ENCODE measurements at regions not wholly inside any gene's neighbourhood (a gene's known extent, or its start where the extent isn't known, plus 50 kb on each side); places are given as distances from the start of the nearest gene placed in this dataset.

GRCh38 chr7:26467541-26467940, 175.9 kb downstream of the SNX10 start:
- intact Hi-C loops (cut with micrococcal nuclease): no loop called here
- no peak overlapping the region for H3K27ac ChIP-seq (ENCODE audit: insufficient read depth, low read length)
- H3K9ac ChIP-seq (ENCODE audit: low read depth, low read length): no peak overlapping the region
- H3K56ac ChIP-seq (ENCODE audit: extremely low read depth, insufficient read depth, low read length): no peak overlapping the region
- no peak for TF ChIP-seq MAFK (IDR thresholded peaks at IDR 0.05; ENCODE audit: low read depth, low read length)
- no peak for TF ChIP-seq MAZ (IDR thresholded peaks at IDR 0.05; ENCODE audit: borderline replicate concordance, low read depth, low read length)
- no peak for TF ChIP-seq ELK1 (IDR thresholded peaks at IDR 0.05; ENCODE audit: borderline replicate concordance, low read depth, low read length)
- no peak for TF ChIP-seq FOS (IDR thresholded peaks at IDR 0.05; ENCODE audit: low read depth, low read length)
- TF ChIP-seq RAD21 (IDR thresholded peaks at IDR 0.05; ENCODE audit: low read length): no peak
- TF ChIP-seq, protein P1, sequence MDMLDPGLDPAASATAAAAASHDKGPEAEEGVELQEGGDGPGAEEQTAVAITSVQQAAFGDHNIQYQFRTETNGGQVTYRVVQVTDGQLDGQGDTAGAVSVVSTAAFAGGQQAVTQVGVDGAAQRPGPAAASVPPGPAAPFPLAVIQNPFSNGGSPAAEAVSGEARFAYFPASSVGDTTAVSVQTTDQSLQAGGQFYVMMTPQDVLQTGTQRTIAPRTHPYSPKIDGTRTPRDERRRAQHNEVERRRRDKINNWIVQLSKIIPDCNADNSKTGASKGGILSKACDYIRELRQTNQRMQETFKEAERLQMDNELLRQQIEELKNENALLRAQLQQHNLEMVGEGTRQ (IDR thresholded peaks at IDR 0.05; ENCODE audit: low read depth, low read length): no peak
- TF ChIP-seq CHD1 (IDR thresholded peaks at IDR 0.05; ENCODE audit: low read depth, low read length): no peak
- no peak for TF ChIP-seq RFX5 (IDR thresholded peaks at IDR 0.05; ENCODE audit: low read depth, low read length)
- TF ChIP-seq CEBPB (IDR thresholded peaks at IDR 0.05; ENCODE audit: low read depth, low read length): no peak
- TF ChIP-seq NFE2L2 (IDR thresholded peaks at IDR 0.05; ENCODE audit: low read depth, low read length): no peak
- in situ Hi-C loops (cut with MboI; ENCODE audit: low sequenced_read_pairs): no loop called here
- H3K27me3 ChIP-seq (ENCODE audit: control insufficient read depth, insufficient read depth, low read length): no peaks in the 10 kb centered on the region; the same call in 1 of the 2 replicates
- H4K91ac ChIP-seq (ENCODE audit: insufficient read depth, low read depth, low read length): no peak overlapping the region
- no CpG with 5 or more reads among the region's 3 CpGs for WGBS, 2 experiments (ENCODE audit: extremely low coverage in 2 of 2, insufficient read length in 1 of 2)
- ATAC-seq (ENCODE audit: low read depth) (no peak), DNase-seq (no peak)
- no peak overlapping the region for H2AK5ac ChIP-seq (ENCODE audit: low read depth, low read length)
- H2BK120ac ChIP-seq (ENCODE audit: low read depth, low read length): no peak overlapping the region
- no TSS peak for BruUV-seq (replicated peaks)
- dilution Hi-C loops (cut with HindIII; ENCODE audit: low sequenced_read_pairs, unreplicated experiment): no loop called here
- no peak overlapping the region for H3K4me2 ChIP-seq (ENCODE audit: low read depth, low read length)
- H3K14ac ChIP-seq (replicated peaks; ENCODE audit: low read depth, low read length): no peak overlapping the region
- H3K9me1 ChIP-seq (ENCODE audit: insufficient read depth, low read length): no peaks in the 10 kb centered on the region
- H4K5ac ChIP-seq (ENCODE audit: low read depth, low read length): no peak overlapping the region
- H3K18ac ChIP-seq (ENCODE audit: low read depth, low read length): no peak overlapping the region
- no peaks in the 10 kb centered on the region for H3K36me3 ChIP-seq (ENCODE audit: control insufficient read depth, insufficient read depth, low read length)
- no peak overlapping the region for H2BK15ac ChIP-seq (ENCODE audit: low read depth, low read length)
- CTCF ChIA-PET: no interaction called here
- H4K8ac ChIP-seq (ENCODE audit: low read depth in 2 of 2, low read length in 2 of 2): no peak overlapping the region
- H3K4ac ChIP-seq (ENCODE audit: low read depth, low read length): no peak overlapping the region
- H4K20me1 ChIP-seq (ENCODE audit: insufficient read depth, low read length): no peaks in the 10 kb centered on the region
- H2BK5ac ChIP-seq (ENCODE audit: low read depth, low read length, poor library complexity, severe bottlenecking): no peak overlapping the region
- H2AK9ac ChIP-seq (replicated peaks; ENCODE audit: low read depth, low read length, poor library complexity): no peak overlapping the region
- H3K79me1 ChIP-seq (ENCODE audit: low read depth in 1 of 2, low read length in 2 of 2): no peaks in the 10 kb centered on the region
- POLR2A ChIA-PET (ENCODE audit: unreplicated experiment): no interaction called here
- no peak overlapping the region for H2AFZ ChIP-seq (replicated peaks; ENCODE audit: low read length, poor library complexity)
- no peak overlapping the region for H3K4me3 ChIP-seq (ENCODE audit: insufficient read depth, low read depth, low read length)
- H2BK20ac ChIP-seq (ENCODE audit: low read depth, low read length): no peak overlapping the region
- H3K23ac ChIP-seq (ENCODE audit: low read depth, low read length): no peak overlapping the region
- H3K9me3 ChIP-seq (ENCODE audit: control insufficient read depth, insufficient read depth, low read length): no peaks in the 10 kb centered on the region
- H3K4me1 ChIP-seq (ENCODE audit: control insufficient read depth, insufficient read depth, low read length): no peaks in the 10 kb centered on the region
